ENCODE measurements at regions not wholly inside any gene's neighbourhood (a gene's known extent, or its start where the extent isn't known, plus 50 kb on each side); places are given as distances from the start of the nearest gene placed in this dataset.

- TF ChIP-seq POLR2AphosphoS5 (IDR thresholded peaks at IDR 0.05) (no peak), CTCF (IDR thresholded peaks at IDR 0.05) (no peak), POLR2A (IDR thresholded peaks at IDR 0.05; ENCODE audit: low read depth) (no peak)
These were observed 232.6 kb downstream of the OPA1 start for GRCh38 chr3:193825617-193826016.
